Suprapubic skin (tissue), 4 donors: ENCODE measurements at regions not wholly inside any gene's neighbourhood (a gene's known extent, or its start where the extent isn't known, plus 50 kb on each side); places are given as distances from the start of the nearest gene placed in this dataset.

ENCODE experiments used
- DNase-seq, 2 donors: peaks; one replicate each; pipeline ENCODE4 v3.0.0-alpha.2; 2019; ENCODE audit warnings: low spot score in 2 of 2
- H3K27ac ChIP-seq: fragments of 200-600 bp; sonication (generic); one replicate; pipeline ENCODE4 v1.5.1; 2019
- H3K27me3 ChIP-seq: fragments of 200-600 bp; sonication (generic); one replicate; pipeline ENCODE4 v1.5.1; 2019
- H3K36me3 ChIP-seq: fragments of 200-600 bp; sonication (generic); one replicate; pipeline ENCODE4 v1.5.1; 2019
- H3K4me1 ChIP-seq: fragments of 200-600 bp; sonication (generic); one replicate; pipeline ENCODE4 v1.5.1; 2019
- H3K4me3 ChIP-seq: fragments of 200-600 bp; sonication (generic); one replicate; pipeline ENCODE4 v1.5.1; 2019; ENCODE audit warnings: mild to moderate bottlenecking
- H3K9me3 ChIP-seq: fragments of 200-600 bp; sonication (generic); one replicate; pipeline ENCODE4 v1.5.1; 2019
- EP300 ChIP-seq: sonication (generic); formaldehyde crosslinking; IDR thresholded peaks from one replicate; pipeline ENCODE4 v1.6.1; 2017; ENCODE audit warnings: antibody characterized with exemption
- POLR2A ChIP-seq, 2 donors: fragments of 450-650 bp; IDR thresholded peaks; one replicate each; pipeline ENCODE4 v1.6.1; 2017; ENCODE audit warnings: antibody characterized with exemption in 2 of 2, mild to moderate bottlenecking in 2 of 2, moderate library complexity in 2 of 2
- POLR2AphosphoS5 ChIP-seq, 3 donors: sonication (generic); formaldehyde crosslinking; IDR thresholded peaks; one replicate each; pipeline ENCODE4 v1.6.1; 2017; ENCODE audit warnings: antibody characterized with exemption in 3 of 3
- WGBS: methylation state at CpG from one replicate; pipeline ENCODE4 v1.1.5; 2018; 5-methylcytosine and 5-hydroxymethylcytosine counted together
- TF ChIP-seq, protein P1 (sequence below), 2 donors: fragments of 200-600 bp in 1 of 2; fragments of 450-650 bp in 1 of 2; sonication (generic) in 1 of 2; IDR thresholded peaks; one replicate each; pipeline ENCODE4 v1.5.1; 2016 to 2019; ENCODE audit warnings: antibody characterized with exemption in 2 of 2, mild to moderate bottlenecking in 1 of 2, moderate library complexity in 1 of 2

DNA sequence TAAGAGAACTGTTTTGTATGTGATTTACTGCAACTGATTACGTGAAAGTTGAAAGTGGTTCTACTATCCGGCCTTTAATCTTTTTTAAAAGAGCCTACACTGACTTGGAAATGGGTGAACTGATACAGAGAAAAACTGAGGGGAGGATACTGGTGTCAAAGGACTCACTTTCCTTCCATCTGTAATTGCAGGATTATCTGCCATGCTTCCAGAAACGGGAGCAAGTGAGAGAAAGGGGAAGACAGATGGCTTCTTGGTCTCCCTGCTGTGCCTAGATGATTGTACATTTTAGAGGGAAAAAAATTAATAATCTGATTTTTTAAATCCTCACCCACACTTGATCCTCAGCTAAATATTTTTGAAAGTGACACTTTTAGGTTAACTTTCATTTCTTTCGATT is 88.3 kb upstream of the GRID2 start:
- no peak overlapping the region for H3K27ac ChIP-seq
- 82% methylated on average over 4 of the region's 4 CpGs for WGBS
- H3K4me3 ChIP-seq: no peak overlapping the region
- H3K27me3 ChIP-seq: no peaks in the 10 kb centered on the region
- peaks cover 3% of the 10 kb centered on the region for H3K9me3 ChIP-seq
- no peaks in the 10 kb centered on the region for H3K4me1 ChIP-seq
- DNase-seq: no peak
- no peaks in the 10 kb centered on the region for H3K36me3 ChIP-seq
- no peak for TF ChIP-seq POLR2A (IDR thresholded peaks at IDR 0.05)
- TF ChIP-seq EP300: no peak
- TF ChIP-seq POLR2AphosphoS5 (IDR thresholded peaks at IDR 0.05): no peak

DNA sequence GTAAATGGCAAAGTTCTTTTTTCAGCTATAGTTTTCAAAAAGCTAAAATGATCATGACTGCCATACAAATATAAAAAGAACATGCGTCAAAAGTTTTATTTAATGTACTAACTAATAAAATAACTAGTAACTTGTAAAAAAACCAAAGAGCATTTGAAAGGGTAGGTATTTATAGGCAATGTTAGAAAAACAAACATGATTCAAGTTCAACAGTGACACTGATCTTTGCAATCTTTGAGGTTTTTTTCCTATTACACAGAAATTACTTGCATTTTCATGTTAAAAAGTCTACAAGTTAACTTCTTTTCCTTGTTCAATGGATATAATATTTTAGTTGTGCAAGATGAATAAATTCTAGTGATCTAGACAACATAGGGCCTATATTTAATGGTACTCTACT is 72.3 kb upstream of the GRID2 start:
- Histone ChIP-seq H3K27me3 (no peaks in the 10 kb centered on the region), H3K4me3 (no peak overlapping the region), H3K36me3 (no peaks in the 10 kb centered on the region), H3K4me1 (no peaks in the 10 kb centered on the region), H3K27ac (no peak overlapping the region), H3K9me3 (no peaks in the 10 kb centered on the region)
- TF ChIP-seq, protein P1, sequence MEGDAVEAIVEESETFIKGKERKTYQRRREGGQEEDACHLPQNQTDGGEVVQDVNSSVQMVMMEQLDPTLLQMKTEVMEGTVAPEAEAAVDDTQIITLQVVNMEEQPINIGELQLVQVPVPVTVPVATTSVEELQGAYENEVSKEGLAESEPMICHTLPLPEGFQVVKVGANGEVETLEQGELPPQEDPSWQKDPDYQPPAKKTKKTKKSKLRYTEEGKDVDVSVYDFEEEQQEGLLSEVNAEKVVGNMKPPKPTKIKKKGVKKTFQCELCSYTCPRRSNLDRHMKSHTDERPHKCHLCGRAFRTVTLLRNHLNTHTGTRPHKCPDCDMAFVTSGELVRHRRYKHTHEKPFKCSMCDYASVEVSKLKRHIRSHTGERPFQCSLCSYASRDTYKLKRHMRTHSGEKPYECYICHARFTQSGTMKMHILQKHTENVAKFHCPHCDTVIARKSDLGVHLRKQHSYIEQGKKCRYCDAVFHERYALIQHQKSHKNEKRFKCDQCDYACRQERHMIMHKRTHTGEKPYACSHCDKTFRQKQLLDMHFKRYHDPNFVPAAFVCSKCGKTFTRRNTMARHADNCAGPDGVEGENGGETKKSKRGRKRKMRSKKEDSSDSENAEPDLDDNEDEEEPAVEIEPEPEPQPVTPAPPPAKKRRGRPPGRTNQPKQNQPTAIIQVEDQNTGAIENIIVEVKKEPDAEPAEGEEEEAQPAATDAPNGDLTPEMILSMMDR (IDR thresholded peaks at IDR 0.05): no peak
- TF ChIP-seq POLR2A (IDR thresholded peaks at IDR 0.05) (no peak), POLR2AphosphoS5 (IDR thresholded peaks at IDR 0.05) (no peak), EP300 (no peak)
- WGBS: 90% methylated on average over 1 of the region's 1 CpG
- DNase-seq: no peak

DNA sequence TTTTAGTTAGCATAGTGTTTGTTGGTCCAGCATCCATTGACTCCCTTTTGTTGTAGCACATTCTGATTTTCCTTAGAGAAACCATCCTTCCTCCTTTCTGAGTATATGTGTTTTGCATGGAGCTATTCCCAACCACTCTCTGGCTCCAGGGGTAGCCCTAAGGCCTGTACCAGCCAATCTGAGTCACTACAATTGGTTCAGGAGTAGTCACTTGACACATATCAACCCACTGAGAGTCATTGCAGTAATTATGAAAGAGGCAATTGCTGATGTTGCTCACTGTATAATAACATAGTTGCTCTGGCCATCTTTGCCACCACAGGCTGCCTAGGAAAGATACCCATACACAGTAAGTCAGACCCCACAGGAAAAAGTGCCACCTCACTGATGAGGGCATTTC is 71.2 kb upstream of the GRID2 start:
- H3K4me3 ChIP-seq: no peak overlapping the region
- H3K9me3 ChIP-seq: no peaks in the 10 kb centered on the region
- DNase-seq: no peak
- no peaks in the 10 kb centered on the region for H3K4me1 ChIP-seq
- no peak overlapping the region for H3K27ac ChIP-seq
- no peaks in the 10 kb centered on the region for H3K27me3 ChIP-seq
- TF ChIP-seq, protein P1 (IDR thresholded peaks at IDR 0.05): no peak
- TF ChIP-seq POLR2AphosphoS5 (IDR thresholded peaks at IDR 0.05) (no peak), EP300 (no peak), POLR2A (IDR thresholded peaks at IDR 0.05) (no peak)
- no peaks in the 10 kb centered on the region for H3K36me3 ChIP-seq

DNA sequence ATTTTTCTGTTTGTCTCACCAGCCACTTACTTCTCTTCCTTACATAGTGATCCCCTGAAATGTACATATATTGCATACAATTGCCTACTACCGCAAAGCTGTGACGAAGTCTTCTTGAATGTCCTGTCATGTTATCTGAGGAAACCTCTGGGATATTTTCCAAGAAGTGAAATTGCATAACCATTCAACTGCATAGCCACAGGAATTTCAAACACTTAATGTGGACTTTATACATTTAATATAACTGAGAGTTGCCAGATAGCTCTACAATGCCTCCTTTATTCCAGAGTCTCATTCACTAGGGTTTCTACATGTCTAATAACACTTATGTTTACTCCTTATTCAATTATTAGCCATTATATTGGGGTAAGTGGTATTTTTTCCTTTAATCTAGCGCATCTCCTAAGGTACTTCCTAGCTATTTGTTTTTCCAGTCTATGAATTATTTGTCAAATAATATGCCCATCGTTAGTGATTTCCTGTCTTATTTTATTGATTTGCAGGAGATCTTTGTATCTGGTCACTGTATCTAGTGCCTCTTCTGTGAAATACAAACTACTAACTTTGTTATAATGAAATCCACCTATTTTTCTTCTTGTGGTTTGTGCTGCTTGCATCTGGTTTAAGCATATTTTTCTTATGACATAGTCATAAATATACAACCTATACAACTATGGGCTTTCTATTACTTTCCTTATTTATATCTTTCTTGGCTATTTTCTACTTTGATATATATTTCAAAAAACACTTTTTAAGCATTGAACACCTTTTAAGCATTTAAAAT is 69.2 kb upstream of the GRID2 start:
- Histone ChIP-seq H3K4me1 (no peaks in the 10 kb centered on the region), H3K4me3 (no peak overlapping the region), H3K27ac (no peak overlapping the region), H3K9me3 (peaks cover 1% of the 10 kb centered on the region), H3K27me3 (no peaks in the 10 kb centered on the region), H3K36me3 (no peaks in the 10 kb centered on the region)
- no peak for DNase-seq
- 47% methylated on average over 4 of the region's 4 CpGs for WGBS
- TF ChIP-seq EP300 (no peak), POLR2A (IDR thresholded peaks at IDR 0.05) (no peak), POLR2AphosphoS5 (IDR thresholded peaks at IDR 0.05) (no peak)
- TF ChIP-seq, protein P1 (IDR thresholded peaks at IDR 0.05): no peak

DNA sequence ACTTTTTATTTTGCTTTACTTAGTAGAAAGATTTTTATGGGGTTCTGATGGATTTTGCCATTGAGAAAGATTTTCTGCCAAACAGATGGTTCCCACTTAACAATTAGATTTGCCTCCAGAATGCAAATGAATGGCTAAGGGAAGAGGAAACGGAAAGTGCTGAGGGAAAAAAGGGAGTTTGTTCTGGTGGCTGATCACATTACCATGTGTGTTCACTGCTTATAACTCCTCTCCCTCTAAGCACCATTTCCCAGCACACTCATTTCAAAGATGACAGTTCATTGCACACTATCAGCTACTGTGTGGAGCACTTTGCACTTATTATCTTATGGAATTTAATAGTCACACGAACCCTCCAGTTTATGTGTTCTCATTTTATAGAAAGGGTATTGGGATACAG is 68.0 kb upstream of the GRID2 start:
- Histone ChIP-seq H3K4me1 (no peaks in the 10 kb centered on the region), H3K27ac (no peak overlapping the region), H3K27me3 (no peaks in the 10 kb centered on the region), H3K36me3 (no peaks in the 10 kb centered on the region), H3K9me3 (peaks cover 4% of the 10 kb centered on the region), H3K4me3 (no peak overlapping the region)
- 50% methylated on average over 2 of the region's 2 CpGs for WGBS
- no peak for TF ChIP-seq POLR2AphosphoS5 (IDR thresholded peaks at IDR 0.05)
- TF ChIP-seq EP300: no peak
- TF ChIP-seq, protein P1 (IDR thresholded peaks at IDR 0.05): no peak
- TF ChIP-seq POLR2A (IDR thresholded peaks at IDR 0.05): no peak
- DNase-seq: no peak
